ENCODE measurements at regions not wholly inside any gene's neighbourhood (a gene's known extent, or its start where the extent isn't known, plus 50 kb on each side); places are given as distances from the start of the nearest gene placed in this dataset.

DNA sequence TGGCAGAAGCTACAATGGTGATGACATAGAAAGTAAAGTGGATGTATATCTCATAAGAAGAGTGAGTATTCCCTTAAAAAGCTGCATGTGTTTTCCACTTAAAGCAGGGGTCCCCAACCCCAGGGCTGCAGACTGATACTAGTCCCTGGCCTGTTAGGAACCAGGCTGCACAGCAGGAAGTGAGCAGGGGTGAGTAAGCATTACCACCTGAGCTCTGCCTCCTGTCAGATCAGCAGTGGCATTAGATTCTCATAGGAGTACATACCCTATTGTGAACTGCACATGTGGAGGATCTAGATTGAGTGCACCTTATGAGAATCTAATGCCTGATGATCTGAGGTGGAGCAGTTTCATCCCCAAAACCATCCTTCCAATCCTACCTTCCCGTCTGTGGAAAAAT, 126.1 kb upstream of the CMC1 start:
- TF ChIP-seq, protein P1, sequence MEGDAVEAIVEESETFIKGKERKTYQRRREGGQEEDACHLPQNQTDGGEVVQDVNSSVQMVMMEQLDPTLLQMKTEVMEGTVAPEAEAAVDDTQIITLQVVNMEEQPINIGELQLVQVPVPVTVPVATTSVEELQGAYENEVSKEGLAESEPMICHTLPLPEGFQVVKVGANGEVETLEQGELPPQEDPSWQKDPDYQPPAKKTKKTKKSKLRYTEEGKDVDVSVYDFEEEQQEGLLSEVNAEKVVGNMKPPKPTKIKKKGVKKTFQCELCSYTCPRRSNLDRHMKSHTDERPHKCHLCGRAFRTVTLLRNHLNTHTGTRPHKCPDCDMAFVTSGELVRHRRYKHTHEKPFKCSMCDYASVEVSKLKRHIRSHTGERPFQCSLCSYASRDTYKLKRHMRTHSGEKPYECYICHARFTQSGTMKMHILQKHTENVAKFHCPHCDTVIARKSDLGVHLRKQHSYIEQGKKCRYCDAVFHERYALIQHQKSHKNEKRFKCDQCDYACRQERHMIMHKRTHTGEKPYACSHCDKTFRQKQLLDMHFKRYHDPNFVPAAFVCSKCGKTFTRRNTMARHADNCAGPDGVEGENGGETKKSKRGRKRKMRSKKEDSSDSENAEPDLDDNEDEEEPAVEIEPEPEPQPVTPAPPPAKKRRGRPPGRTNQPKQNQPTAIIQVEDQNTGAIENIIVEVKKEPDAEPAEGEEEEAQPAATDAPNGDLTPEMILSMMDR (IDR thresholded peaks at IDR 0.05; ENCODE audit: low read length), result no peak
- no peak for TF ChIP-seq EZH2 (optimal IDR thresholded peaks at IDR 0.05; ENCODE audit: low read depth, low read length)
